Tongue (tissue), 1 donor: ENCODE measurements at regions not wholly inside any gene's neighbourhood (a gene's known extent, or its start where the extent isn't known, plus 50 kb on each side); places are given as distances from the start of the nearest gene placed in this dataset.

Experiments
- DNase-seq: peaks from one replicate; pipeline ENCODE4 v3.0.0-alpha.2; 2015

GRCh38 chr11:90842681-90843080 lies 619.8 kb upstream of the CHORDC1 start:
- DNase-seq: no peak

DNA sequence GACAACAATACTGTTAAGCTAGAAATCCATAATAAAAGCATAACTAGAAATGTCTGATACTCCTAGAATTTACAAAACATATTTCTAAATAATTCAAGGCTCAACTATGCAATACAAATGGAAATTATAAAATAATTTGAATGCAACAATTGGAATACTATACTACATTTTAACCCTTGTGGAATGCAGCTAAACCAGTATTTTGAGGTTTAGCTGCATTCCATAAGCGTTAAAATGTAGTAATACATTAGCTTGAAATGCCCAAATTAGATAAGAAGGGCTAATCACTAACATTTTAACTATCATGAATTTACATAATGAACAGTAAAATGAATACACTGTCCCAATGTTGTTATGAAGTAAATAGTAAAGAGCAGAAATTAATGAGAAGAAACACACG lies 617.2 kb upstream of the CHORDC1 start:
- no peak for DNase-seq

DNA sequence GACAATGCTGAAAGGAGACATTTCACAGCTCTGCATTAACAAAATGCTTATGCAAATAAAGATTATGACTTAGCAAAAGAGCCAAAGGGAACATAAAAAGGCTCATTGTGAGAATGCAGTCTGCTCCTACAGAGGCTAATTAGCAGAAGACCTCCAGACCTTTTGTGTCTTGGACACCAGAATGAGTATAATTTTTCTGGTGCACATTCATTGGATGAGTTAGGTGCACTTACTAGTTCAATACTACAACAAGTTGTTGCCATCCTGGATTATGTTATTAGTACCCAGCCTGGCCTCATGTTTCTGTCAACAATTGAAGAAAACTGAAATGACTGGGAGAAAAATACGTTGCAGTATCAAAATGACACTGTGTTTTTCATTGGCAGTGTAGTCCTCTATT lies 613.2 kb upstream of the CHORDC1 start:
- no peak for DNase-seq

- no peak for DNase-seq
These were observed 600.6 kb upstream of the CHORDC1 start for GRCh38 chr11:90823446-90823845.

DNA sequence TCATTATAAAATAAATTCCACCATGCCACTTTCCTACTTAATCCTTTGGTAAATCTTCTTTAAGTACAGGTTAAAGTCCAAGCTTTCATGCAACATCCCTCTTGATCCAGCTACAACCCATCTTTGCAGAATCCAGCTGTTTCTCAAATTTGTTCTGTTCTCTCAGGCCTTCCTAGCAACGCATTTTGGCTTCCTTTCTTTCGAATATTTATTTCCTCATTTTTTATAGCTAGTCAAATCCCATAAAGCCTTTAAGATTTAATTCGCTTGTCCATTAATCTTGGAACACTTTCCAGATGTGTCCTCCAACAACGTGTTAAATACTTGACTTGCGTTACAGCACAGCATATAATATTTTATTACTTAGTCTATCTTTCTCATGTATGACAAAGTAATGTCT lies 600.1 kb upstream of the CHORDC1 start:
- DNase-seq: peak; percentile 0

GRCh38 chr11:90818196-90818745 lies 595.4 kb upstream of the CHORDC1 start:
- DNase-seq: no peak

- DNase-seq: no peak
These were observed 586.7 kb upstream of the CHORDC1 start for GRCh38 chr11:90809581-90809980.

GRCh38 chr11:90805172-90805571 lies 582.3 kb upstream of the CHORDC1 start:
- no peak for DNase-seq

GRCh38 chr11:90803831-90804230 lies 581.0 kb upstream of the CHORDC1 start:
- no peak for DNase-seq

GRCh38 chr11:90803366-90803765 lies 580.5 kb upstream of the CHORDC1 start:
- DNase-seq: no peak

DNA sequence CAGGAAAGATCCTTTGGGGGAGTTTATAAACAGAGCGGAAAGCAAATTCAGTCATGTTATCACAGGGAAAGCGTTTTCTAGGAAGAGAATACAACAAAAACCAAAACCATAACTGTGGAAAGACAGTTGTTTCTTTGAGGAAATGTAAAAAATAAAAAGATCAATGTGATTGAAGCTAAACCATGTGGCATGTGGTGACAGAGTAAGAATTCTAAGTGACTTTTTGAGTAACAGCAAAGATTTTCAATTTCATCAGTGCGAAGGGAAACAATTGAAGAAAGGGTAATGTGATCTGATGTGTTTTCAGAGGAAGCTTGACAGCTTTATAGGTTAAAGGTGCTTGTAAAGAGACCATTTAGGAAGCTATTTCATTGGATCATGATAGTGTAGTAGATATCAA lies 575.9 kb upstream of the CHORDC1 start:
- no peak for DNase-seq

DNA sequence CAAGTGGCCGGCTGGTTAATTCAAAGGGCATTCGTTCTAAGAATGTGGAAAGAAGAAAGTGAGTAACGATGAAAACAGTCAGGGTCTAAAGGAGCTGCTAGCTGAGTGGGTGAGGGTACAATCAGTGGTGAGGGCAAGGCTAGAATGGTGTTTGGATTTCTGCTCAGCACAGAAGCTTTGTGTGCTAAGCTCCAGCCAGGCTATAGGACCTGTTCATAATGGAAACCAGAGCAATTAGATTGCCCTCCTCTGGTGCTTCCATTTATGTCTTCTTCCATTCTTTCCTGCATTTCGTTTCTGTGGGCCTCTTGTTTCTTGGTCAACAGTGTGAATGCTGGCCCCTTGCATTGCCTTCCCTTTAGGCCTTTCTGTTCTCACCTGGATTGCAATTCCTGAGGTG lies 572.9 kb upstream of the CHORDC1 start:
- DNase-seq: no peak

DNA sequence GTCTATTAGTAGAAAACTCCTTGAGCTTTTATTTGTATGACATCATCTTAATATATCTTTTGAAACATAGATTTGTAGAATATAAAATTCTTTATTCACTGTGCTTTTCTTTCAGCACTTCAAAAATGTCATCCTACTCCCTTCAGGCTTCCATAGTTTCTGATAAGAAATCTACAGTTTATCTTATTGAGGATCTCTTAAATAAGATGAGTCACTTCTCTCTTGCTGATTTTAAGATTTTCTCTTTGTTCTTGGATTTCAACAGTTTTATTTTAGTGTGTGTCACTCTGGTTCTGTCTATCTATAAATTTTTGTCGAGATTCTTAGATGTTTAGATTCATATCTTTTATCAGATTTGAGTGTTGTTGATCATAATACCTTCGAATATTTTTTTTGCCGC lies 566.1 kb upstream of the CHORDC1 start:
- no peak for DNase-seq

DNA sequence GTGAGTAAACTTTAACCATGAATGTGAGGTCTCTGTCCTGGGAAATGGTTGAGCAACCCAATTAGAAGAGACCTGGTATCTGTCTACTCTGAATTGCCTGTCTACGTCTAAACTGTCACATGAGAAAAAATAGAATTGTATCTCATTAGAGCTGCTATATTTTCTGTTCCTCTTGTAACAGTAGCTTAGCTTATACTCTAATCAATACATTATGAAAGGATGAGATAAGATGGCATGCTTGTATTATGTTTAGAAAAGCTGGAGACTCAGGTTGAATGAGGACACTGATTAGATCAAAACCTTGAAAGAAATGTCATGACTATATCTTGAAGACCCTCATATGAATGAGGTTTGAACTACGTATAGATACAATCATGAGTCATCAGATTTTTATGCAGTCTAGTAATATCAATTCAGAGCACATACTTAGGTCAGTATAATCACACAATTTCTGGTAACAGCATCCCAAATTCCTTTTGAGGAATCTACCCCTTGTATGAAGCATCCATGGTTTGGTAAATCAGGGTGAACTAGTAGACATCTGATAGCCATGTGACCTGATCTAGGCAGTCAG lies 561.5 kb upstream of the CHORDC1 start:
- DNase-seq: no peak

DNA sequence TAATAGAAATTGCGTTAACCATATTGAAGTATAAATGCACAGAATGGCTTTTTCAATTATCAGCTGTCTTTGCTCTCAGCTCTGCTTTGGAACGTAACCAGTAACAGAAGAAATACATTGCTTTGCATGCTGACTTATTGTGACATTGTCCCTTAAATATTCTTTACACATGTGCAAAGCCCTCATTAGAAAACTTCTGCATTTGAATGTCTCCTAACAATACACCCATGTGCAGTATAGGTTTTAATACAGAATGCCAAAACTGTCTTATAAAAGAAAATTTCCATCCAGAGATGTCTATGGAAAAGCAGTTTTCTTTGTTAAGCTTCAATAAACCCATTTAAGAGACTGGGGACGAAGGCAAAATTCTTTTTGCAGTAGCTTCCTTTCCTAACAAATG lies 560.3 kb upstream of the CHORDC1 start:
- no peak for DNase-seq

DNA sequence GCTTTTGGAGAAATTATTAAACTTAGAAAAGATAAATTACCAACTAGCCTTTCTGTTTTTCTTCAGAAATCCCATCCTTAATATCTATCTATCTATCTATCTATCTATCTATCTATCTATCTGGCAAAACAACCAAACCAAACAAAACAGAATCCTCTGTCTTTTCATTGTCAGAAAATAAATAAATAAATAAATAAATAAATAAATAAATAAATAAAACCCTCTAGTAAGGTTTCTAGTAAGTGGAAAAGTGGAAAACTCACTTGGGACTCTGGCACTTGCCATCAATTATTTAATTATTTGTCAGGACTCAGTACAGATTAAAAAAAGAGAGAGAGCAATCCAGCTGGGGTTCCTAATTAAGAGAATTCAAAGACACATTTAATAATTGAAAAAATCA lies 556.2 kb upstream of the CHORDC1 start:
- DNase-seq: no peak

GRCh38 chr11:90775567-90776165 lies 552.8 kb upstream of the CHORDC1 start:
- DNase-seq: no peak

DNA sequence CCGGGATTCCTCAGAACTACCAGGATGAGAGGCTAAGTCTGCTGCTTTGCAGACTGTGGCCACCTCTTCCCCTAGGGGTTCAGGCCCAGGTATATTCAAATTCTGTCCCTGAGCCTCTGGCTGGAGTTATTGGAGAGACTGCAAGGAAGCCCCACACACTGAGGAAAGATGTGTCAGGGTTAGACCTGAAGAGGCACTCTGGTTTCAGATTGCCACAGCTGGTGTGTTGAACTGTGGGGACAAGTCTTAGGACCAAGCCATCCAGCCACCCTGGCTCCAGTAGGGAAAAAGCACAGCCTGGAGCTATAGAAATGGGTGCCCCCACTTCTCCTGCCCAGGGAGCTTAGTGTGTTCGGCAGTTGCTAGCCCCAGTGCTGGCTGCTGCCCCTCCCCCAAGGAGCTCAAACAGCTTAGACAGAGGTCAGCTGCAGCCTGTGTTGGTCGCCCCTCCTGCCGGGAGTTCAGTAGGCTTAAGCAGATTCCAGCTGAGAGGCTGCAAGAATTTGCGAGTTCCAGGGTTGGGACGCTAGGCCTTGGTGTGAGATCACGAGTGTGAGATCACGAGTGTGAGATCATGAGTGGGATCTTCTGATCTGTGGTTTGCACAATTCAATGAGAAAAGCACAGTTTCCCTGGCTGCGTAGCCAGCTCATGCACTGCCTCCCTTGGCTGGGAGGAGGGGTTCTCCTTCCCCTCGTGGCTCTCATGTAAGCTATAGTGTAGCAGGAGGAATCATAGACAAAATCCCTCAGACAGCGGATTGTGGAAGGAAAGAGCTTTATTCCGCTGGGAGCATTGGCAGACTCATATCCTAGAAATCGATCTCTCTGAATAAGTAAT lies 552.1 kb upstream of the CHORDC1 start:
- peak; percentile 4 for DNase-seq

- DNase-seq: no peak
These were observed 547.2 kb upstream of the CHORDC1 start for GRCh38 chr11:90770007-90770406.

DNA sequence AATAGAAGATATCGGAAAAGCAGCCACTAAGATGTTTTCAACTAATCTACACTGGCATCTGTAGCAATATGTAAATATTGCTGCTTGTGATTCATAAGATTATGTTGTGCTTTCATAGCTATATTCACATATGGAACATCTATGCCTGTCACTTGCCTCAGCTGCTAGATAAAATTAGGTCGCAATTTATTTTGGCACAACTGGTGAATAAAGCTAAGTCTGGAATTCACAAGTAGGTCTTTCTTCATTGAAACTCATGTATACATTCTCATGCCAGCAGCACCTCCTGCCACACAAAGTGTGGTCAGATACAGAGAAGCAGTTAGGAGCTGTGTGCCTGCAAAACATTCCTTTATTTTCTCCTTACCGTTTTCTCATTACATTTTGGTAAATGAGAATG lies 543.3 kb upstream of the CHORDC1 start:
- peak; percentile 15 for DNase-seq

DNA sequence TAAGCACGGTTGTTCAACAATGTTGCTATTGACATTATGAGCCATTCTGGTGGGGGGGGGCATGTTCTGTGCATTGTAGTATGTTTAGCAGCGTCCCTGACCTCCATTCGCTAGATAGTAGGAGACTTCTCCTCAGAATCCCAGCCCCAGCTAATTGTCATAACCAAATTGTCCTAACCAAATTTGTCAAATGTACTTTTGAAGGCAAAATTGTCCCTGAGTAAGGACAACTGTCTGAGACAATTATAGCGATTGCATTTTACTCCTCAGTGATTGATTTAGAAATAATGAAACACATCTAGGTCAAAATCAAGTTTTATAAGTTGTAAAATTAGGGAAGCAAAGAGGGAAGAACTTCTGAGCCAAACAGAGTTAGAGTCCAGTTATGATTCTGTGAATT lies 541.8 kb upstream of the CHORDC1 start:
- no peak for DNase-seq

- peak; percentile 1 for DNase-seq
These were observed 535.1 kb upstream of the CHORDC1 start for GRCh38 chr11:90757849-90758494.

DNA sequence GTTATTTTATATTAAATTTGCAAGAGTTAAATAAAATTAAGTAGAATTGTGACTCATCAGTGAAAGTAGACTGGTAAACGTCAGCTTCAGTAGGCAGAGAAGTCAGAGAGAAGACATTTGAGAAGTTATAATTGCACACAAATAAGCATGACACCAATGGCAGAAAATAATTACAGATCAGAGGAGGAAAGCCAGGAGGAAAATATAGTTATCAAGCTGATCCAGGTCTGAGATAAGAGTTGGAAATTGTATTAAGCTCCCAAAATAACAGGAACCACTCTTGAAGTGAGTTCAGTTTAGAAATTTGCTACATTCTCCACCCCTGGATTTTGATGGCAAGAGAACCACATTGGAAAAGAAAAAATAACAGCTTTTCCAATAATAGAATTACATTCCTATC lies 533.8 kb upstream of the CHORDC1 start:
- DNase-seq: no peak
